Muscle of leg (tissue), 3 donors: ENCODE measurements at regions not wholly inside any gene's neighbourhood (a gene's known extent, or its start where the extent isn't known, plus 50 kb on each side); places are given as distances from the start of the nearest gene placed in this dataset.
"Not testable (repeated sequence)": the region's sequence is repeated elsewhere in the genome, so short reads cannot be mapped to it uniquely, and the experiment has no call there.

Source experiments
- DNase-seq: peaks from one replicate; pipeline ENCODE4 v3.0.0; 2013
- H3K27ac ChIP-seq: one replicate; pipeline ENCODE4 v1.5.1; 2013; ENCODE audit warnings: mild to moderate bottlenecking, low read length, control low read depth
- H3K27me3 ChIP-seq: one replicate; pipeline ENCODE4 v1.6.1; 2013; ENCODE audit warnings: low read length; ENCODE audit not compliant: control insufficient read depth, insufficient read depth
- H3K36me3 ChIP-seq: one replicate; pipeline ENCODE4 v1.6.1; 2013; ENCODE audit warnings: low read length; ENCODE audit not compliant: control insufficient read depth, insufficient read depth
- H3K4me1 ChIP-seq: one replicate; pipeline ENCODE4 v1.6.1; 2013; ENCODE audit warnings: low read length; ENCODE audit not compliant: control insufficient read depth, insufficient read depth
- H3K4me3 ChIP-seq: one replicate; pipeline ENCODE4 v1.5.1; 2013; ENCODE audit warnings: low read length, control low read depth
- H3K9me3 ChIP-seq: replicated peaks from 2 replicates; pipeline ENCODE4 v1.6.1; 2013; ENCODE audit warnings: low read depth, low read length; ENCODE audit not compliant: control insufficient read depth
- WGBS: methylation state at CpG from one replicate; pipeline ENCODE4 v1.1.5; 2013; ENCODE audit warnings: missing lambda C conversion rate; ENCODE audit not compliant: insufficient coverage; 5-methylcytosine and 5-hydroxymethylcytosine counted together

GRCh38 chr6:71082033-71082650 lies 125.3 kb upstream of the B3GAT2 start:
- Histone ChIP-seq H3K27ac (peak overlapping the region; percentile 53), H3K9me3 (peaks cover 6% of the 10 kb centered on the region), H3K4me3 (no peak overlapping the region), H3K36me3 (no peaks in the 10 kb centered on the region), H3K4me1 (peaks cover 9% of the 10 kb centered on the region), H3K27me3 (no peaks in the 10 kb centered on the region)
- WGBS, result 20% methylated on average over 1 of the region's 6 CpGs
- DNase-seq, result peak; percentile 84

GRCh38 chr6:71083308-71083820 lies 126.5 kb upstream of the B3GAT2 start:
- no peaks in the 10 kb centered on the region for H3K36me3 ChIP-seq
- no peaks in the 10 kb centered on the region for H3K27me3 ChIP-seq
- DNase-seq, result peak; percentile 63
- H3K4me1 ChIP-seq, result peaks cover 9% of the 10 kb centered on the region
- H3K9me3 ChIP-seq, result no peaks in the 10 kb centered on the region
- WGBS, result no CpG with 5 or more reads among the region's 6 CpGs
- H3K4me3 ChIP-seq, result no peak overlapping the region
- H3K27ac ChIP-seq, result no peak overlapping the region

GRCh38 chr6:71088166-71088565 lies 131.3 kb upstream of the B3GAT2 start:
- peak; percentile 42 for DNase-seq
- Histone ChIP-seq H3K27ac (no peak overlapping the region), H3K27me3 (no peaks in the 10 kb centered on the region), H3K4me3 (no peak overlapping the region), H3K9me3 (no peaks in the 10 kb centered on the region), H3K4me1 (peaks cover 2% of the 10 kb centered on the region), H3K36me3 (no peaks in the 10 kb centered on the region)
- no CpG with 5 or more reads among the region's 3 CpGs for WGBS

GRCh38 chr6:71090217-71090616 lies 133.4 kb upstream of the B3GAT2 start:
- 92% methylated on average over 2 of the region's 4 CpGs for WGBS
- Histone ChIP-seq H3K36me3 (no peaks in the 10 kb centered on the region), H3K27ac (no peak overlapping the region), H3K9me3 (no peaks in the 10 kb centered on the region), H3K4me1 (no peaks in the 10 kb centered on the region), H3K27me3 (no peaks in the 10 kb centered on the region), H3K4me3 (no peak overlapping the region)
- DNase-seq, result no peak

GRCh38 chr6:71091167-71091566 lies 134.3 kb upstream of the B3GAT2 start:
- H3K4me3 ChIP-seq, result no peak overlapping the region
- no peak for DNase-seq
- no peaks in the 10 kb centered on the region for H3K4me1 ChIP-seq
- no peaks in the 10 kb centered on the region for H3K36me3 ChIP-seq
- 80% methylated on average over 4 of the region's 5 CpGs for WGBS
- no peak overlapping the region for H3K27ac ChIP-seq
- no peaks in the 10 kb centered on the region for H3K9me3 ChIP-seq
- H3K27me3 ChIP-seq, result no peaks in the 10 kb centered on the region

- H3K9me3 ChIP-seq, result no peaks in the 10 kb centered on the region
- no CpG with 5 or more reads among the region's 1 CpG for WGBS
These were observed 135.1 kb upstream of the B3GAT2 start for GRCh38 chr6:71091956-71092355.

GRCh38 chr6:71097264-71097663 lies 140.4 kb upstream of the B3GAT2 start:
- not testable (repeated sequence) for H3K4me1 ChIP-seq, H3K27ac ChIP-seq
- no CpG with 5 or more reads among the region's 2 CpGs for WGBS

More at GRCh38 chr6:71091956-71092355, 135.1 kb upstream of the B3GAT2 start:
- Histone ChIP-seq H3K36me3 (no peaks in the 10 kb centered on the region), H3K4me1 (no peaks in the 10 kb centered on the region), H3K27ac (no peak overlapping the region), H3K4me3 (no peak overlapping the region), H3K27me3 (no peaks in the 10 kb centered on the region)
- no peak for DNase-seq

GRCh38 chr6:71099649-71100048 lies 142.8 kb upstream of the B3GAT2 start:
- H3K27ac ChIP-seq, result no peak overlapping the region
- no CpG with 5 or more reads among the region's 1 CpG for WGBS
- peaks cover 5% of the 10 kb centered on the region for H3K4me1 ChIP-seq
- no peaks in the 10 kb centered on the region for H3K27me3 ChIP-seq
- no peak overlapping the region for H3K4me3 ChIP-seq
- H3K9me3 ChIP-seq, result peaks cover 9% of the 10 kb centered on the region
- H3K36me3 ChIP-seq, result no peaks in the 10 kb centered on the region
- no peak for DNase-seq

More at GRCh38 chr6:71097264-71097663, 140.4 kb upstream of the B3GAT2 start:
- not testable (repeated sequence) for H3K9me3 ChIP-seq, H3K27me3 ChIP-seq, DNase-seq, H3K36me3 ChIP-seq, H3K4me3 ChIP-seq

- Histone ChIP-seq H3K9me3 (peaks cover 9% of the 10 kb centered on the region), H3K4me1 (peaks cover 16% of the 10 kb centered on the region), H3K27me3 (no peaks in the 10 kb centered on the region), H3K4me3 (no peak overlapping the region), H3K27ac (no peak overlapping the region), H3K36me3 (no peaks in the 10 kb centered on the region)
- WGBS, result 67% methylated on average over 1 of the region's 2 CpGs
- DNase-seq, result peak; percentile 70
These were observed 146.3 kb upstream of the B3GAT2 start for GRCh38 chr6:71103130-71103529.

- DNase-seq, result peak; percentile 29
These were observed 146.8 kb upstream of the B3GAT2 start for GRCh38 chr6:71103641-71104040.

GRCh38 chr6:71106276-71106675 lies 149.4 kb upstream of the B3GAT2 start:
- peaks cover 19% of the 10 kb centered on the region for H3K4me1 ChIP-seq
- no peak overlapping the region for H3K4me3 ChIP-seq
- no peaks in the 10 kb centered on the region for H3K36me3 ChIP-seq
- no peak overlapping the region for H3K27ac ChIP-seq
- H3K27me3 ChIP-seq, result no peaks in the 10 kb centered on the region
- DNase-seq, result no peak
- H3K9me3 ChIP-seq, result no peaks in the 10 kb centered on the region
- no CpG with 5 or more reads among the region's 3 CpGs for WGBS

More at GRCh38 chr6:71103641-71104040, 146.8 kb upstream of the B3GAT2 start:
- Histone ChIP-seq H3K4me1 (peaks cover 17% of the 10 kb centered on the region), H3K27ac (no peak overlapping the region), H3K27me3 (no peaks in the 10 kb centered on the region), H3K36me3 (no peaks in the 10 kb centered on the region), H3K4me3 (no peak overlapping the region), H3K9me3 (peaks cover 9% of the 10 kb centered on the region)
- 63% methylated on average over 1 of the region's 1 CpG for WGBS
